HG02763 (cell line): ENCODE measurements at regions not wholly inside any gene's neighbourhood (a gene's known extent, or its start where the extent isn't known, plus 50 kb on each side); places are given as distances from the start of the nearest gene placed in this dataset.

Experiments used
- ATAC-seq: cut with Tn5 transposase; IDR thresholded peaks from one replicate; pipeline ENCODE4 v1.9.1; 2021; ENCODE audit warnings: mild to moderate bottlenecking, moderate library complexity; ENCODE audit not compliant: unreplicated experiment

GRCh38 chr3:30201715-30202114 lies 404.7 kb upstream of the TGFBR2 start:
- ATAC-seq = no peak

DNA sequence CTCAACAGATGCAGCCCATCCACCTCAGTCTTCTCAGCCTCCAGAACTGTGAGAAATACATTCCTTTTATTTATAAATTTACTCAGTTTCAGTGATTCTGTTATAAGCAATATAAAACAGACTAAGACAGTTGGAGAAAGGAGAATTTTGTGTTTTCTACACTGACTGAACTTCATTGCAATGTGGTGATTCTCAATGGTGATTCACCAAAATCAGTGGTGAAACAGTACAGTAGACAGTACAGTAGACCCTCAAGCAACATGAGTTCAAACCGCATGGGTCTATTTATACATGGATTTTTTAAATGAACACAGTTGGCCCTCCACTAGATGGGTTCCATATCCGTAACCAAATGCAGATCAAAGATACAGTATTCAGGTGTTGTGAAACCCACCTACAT lies 403.1 kb upstream of the TGFBR2 start:
- ATAC-seq = no peak

- ATAC-seq = no peak
Observed at GRCh38 chr3:30204126-30204525, 402.3 kb upstream of the TGFBR2 start.

GRCh38 chr3:30206051-30206450 lies 400.4 kb upstream of the TGFBR2 start:
- ATAC-seq = no peak

- no peak for ATAC-seq
Observed at GRCh38 chr3:30221619-30222018, 384.8 kb upstream of the TGFBR2 start.

GRCh38 chr3:30222441-30222840 lies 384.0 kb upstream of the TGFBR2 start:
- ATAC-seq = no peak

GRCh38 chr3:30225021-30225420 lies 381.4 kb upstream of the TGFBR2 start:
- no peak for ATAC-seq

GRCh38 chr3:30226601-30227151 lies 379.7 kb upstream of the TGFBR2 start:
- ATAC-seq = no peak

GRCh38 chr3:30227571-30228301 lies 378.7 kb upstream of the TGFBR2 start:
- no peak for ATAC-seq

DNA sequence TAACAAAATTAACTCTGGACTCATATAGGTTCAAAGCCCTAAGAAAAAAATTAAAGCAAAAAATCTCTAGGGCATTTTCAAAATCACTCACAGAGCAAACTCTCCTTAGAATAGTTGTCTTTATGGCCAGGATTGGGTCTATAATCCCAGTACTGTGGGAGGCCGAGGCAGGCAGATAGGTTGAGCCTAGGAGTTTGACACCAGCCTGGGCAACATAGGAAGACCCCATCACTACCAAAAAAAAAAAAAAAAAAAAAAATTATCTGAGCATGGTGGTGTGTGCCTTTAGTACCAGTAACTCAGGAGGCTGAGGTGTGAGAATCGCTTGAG lies 378.1 kb upstream of the TGFBR2 start:
- ATAC-seq = no peak

DNA sequence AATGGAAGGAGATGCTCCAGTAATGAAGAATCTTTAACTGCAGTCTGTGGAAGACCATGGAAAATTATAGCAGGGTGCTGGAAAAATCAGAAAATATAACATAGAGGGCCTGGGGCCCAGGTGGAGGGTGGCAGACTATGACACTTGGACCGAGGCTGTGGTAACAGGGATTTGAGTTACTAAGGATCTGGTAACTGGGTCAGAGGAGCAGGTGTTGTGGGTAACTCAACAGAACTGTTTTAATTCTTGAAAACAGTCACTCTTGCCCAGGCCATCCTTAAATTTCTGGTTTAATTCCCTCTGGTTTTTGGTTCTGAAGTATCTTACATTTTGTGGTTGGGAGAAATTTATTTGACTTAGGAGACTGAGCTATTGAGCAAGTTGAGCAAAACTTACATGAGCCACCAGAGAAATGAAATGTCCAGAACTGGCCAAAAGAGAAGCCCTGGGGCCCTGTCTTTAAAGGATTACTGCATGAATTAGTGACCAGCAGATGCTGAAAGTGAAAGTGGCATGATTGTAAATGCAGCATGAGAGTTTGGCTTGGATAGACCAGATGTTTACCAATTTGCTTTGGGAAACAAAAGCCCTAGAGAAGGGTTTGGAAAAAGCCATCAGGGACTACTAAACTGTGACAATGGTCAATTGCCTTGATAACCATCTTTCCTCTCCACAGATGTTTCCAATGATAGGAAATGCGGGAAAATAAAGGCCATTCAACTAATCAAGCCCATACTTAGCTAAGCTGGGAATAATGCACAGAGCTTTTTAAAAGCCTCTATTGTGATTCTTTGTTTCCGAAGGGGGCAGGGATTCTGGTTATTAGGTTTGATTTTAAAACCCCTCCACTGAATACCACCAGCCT lies 374.9 kb upstream of the TGFBR2 start:
- ATAC-seq = no peak

DNA sequence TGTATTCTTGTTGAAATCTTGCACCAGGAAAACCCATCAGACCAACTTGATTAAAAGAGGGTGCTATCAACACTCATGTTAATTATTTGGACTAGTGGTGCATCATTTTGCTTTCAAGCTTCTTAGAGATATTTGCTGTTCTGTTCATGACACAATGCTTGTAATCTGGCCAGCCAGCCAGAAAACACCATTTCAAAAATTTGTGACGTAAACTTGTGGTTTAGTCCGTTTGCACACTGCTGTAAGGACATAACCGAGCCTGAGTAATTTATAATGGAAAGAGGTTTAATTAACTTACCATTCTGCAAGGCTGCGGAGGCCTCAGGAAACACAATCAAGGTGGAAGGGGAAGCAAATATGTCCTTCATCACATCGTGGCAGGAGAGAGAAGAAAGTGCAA lies 374.3 kb upstream of the TGFBR2 start:
- ATAC-seq = no peak

GRCh38 chr3:30233913-30234646 lies 372.3 kb upstream of the TGFBR2 start:
- ATAC-seq = no peak

DNA sequence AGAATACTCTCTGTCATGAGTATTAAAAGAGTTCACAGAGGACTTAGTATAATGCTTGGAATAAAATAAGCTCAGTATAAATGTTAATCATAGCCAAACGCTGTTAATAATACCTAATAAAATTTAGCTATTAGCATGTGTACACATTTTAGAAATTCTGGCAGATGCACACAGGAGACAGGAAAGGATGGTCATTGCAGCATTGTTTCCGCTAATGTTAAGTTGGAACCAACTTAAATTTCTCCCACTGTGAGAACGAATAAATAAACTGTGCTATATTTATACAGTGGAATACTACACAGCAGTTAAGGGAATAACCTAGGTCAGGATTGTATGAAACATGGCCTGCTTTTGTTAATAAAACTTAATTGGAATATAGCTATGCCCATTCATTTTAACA lies 370.4 kb upstream of the TGFBR2 start:
- no peak for ATAC-seq

GRCh38 chr3:30241721-30242120 lies 364.7 kb upstream of the TGFBR2 start:
- no peak for ATAC-seq

DNA sequence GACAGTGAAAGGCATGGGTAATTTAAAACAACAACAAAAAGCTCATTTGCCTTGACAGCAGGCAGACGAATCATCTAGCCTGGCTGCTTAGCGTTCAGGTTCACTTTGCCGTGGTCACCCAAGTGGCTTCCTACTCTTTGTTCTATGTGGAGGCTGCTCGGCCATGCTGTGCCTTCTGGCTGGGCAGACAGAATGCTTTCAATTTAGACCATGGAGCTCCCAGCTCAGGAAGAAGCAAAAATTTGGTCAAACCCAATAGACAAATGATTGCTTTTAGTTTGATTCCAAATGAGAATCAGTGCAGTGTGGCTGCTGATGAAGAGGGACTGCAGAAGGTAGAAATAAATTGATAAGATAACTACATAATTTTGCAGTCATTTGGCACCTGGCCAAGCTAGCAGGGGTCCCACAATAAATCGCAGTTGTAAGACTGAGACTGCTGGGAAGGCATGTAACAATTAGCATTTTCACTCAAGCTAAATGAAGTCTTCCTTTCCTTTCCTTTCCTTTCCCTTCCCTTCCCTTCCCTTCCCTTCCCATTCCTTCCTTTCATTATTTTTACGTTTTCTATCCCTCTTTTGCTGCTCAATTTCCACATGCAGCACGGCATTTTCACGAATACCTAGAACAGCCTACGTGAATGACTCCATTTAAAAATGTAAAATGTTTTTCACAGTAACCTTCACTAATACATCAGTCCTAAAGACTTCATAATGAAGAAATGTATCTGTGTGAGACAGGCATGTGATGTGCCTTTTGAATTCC lies 360.4 kb upstream of the TGFBR2 start:
- no peak for ATAC-seq

DNA sequence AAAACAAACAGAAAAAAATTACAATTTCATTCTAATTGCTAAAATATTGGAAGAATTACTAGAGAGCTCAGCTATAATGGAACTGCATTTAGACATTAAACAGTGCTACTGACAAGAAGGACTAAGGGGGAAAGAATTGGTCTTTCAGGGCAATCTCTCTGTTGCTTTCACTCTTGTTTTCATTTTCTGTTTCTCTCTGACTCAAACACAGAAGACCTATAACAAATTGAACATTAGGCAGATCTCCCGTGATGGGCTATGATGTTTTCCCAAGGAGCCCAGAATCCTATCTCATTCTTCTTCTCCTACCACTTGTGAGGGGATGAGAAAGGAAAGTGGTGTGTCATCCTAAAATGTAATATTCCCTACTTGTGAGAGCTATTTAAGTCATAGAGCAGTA lies 358.0 kb upstream of the TGFBR2 start:
- peak; percentile 86 for ATAC-seq

- ATAC-seq = no peak
Observed at GRCh38 chr3:30252474-30252873, 353.9 kb upstream of the TGFBR2 start.

DNA sequence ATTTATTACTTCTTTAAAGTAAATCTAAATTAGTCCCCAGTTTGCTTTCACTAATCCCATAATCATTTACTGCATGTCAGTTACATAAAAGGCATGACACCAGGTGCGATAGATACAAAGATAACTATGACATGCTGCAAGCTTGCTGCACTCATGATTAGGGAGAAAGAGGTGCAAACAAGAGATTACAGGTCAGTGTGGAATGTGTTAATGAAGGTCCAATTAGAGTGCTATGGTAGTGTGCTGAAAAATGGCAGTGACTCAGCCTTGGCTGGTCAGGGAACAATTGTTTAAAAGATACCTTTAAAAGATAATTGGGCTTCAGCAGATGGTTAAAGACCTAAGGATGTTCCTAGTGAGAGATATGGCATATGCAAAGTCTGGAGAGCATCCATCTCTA lies 352.6 kb upstream of the TGFBR2 start:
- no peak for ATAC-seq

DNA sequence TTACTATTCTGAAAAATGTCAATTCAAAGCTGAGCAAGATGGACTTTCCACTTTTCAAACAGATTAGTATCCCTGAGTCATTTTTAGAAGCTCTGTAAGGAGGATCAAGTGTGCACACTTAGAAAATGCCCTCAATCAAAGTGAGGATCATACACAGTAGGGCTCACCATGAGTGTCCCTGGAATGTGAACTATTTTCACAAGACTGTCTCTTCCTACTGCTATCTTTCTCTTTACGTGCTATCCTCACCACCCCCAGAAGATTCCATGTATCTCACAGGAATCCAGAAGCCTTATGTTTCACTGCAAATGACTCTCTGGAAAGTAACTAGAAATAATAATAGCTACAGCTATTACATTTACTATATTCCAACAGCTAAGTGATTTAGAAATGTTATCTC lies 349.9 kb upstream of the TGFBR2 start:
- no peak for ATAC-seq
